Right cardiac atrium (tissue), 5 donors: ENCODE measurements at regions not wholly inside any gene's neighbourhood (a gene's known extent, or its start where the extent isn't known, plus 50 kb on each side); places are given as distances from the start of the nearest gene placed in this dataset.

ENCODE experiments used
- ATAC-seq, 2 donors: fragments of 200-7000 bp; cut with Tn5 transposase; one replicate each; pipeline versions ENCODE4 v1.8.0 to v1.9.1; 2020; ENCODE audit warnings: moderate library complexity in 2 of 2, mild to moderate bottlenecking in 1 of 2
- DNase-seq, 3 donors: peaks; one replicate each; pipeline ENCODE4 v3.0.0-alpha.2; 2020
- H3K27ac ChIP-seq: one replicate; pipeline ENCODE4 v1.5.1; 2013; ENCODE audit warnings: mild to moderate bottlenecking, low read length, control low read depth, moderate library complexity
- H3K27me3 ChIP-seq: one replicate; pipeline ENCODE4 v1.6.1; 2013; ENCODE audit not compliant: control insufficient read depth, insufficient read depth
- H3K4me1 ChIP-seq: one replicate; pipeline ENCODE4 v1.6.1; 2013; ENCODE audit warnings: low read length; ENCODE audit not compliant: control insufficient read depth, insufficient read depth
- H3K4me3 ChIP-seq: one replicate; pipeline ENCODE4 v1.5.1; 2013; ENCODE audit warnings: low read length, control low read depth
- H3K9me3 ChIP-seq: one replicate; pipeline ENCODE4 v1.6.1; 2013; ENCODE audit warnings: low read length; ENCODE audit not compliant: control insufficient read depth
- WGBS: extraction: QIAGEN DNeasy Blood & Tissue Kit; methylation state at CpG from one replicate; pipeline ENCODE4 v1.1.7; 2013; 5-methylcytosine and 5-hydroxymethylcytosine counted together
- intact Hi-C, 4 donors: fragments of 100-400 bp; cut with DNase I; formaldehyde crosslinking; loops; one replicate each; pipeline versions ENCODE4 v1.11.0 to v1.14.0; 2022 to 2023
- donor health status: healthy with polysubstance abuse.
- donor health status: DM: no; HTN: yes; CAD: no.
- donor health status: DM: no; HTN: no; CAD: no.
- donor health status: DM: no; HTN: yes; CAD: no; lungs with severe emphysema.
- donor health status: DM: yes; HTN: yes; CAD: no.

- no peak for DNase-seq
- no peak for ATAC-seq
- WGBS: 96% methylated on average over 6 of the region's 6 CpGs
- no peaks in the 10 kb centered on the region for H3K9me3 ChIP-seq
- intact Hi-C loops: no loop called here
- H3K27ac ChIP-seq: no peak overlapping the region
- H3K4me1 ChIP-seq: no peaks in the 10 kb centered on the region
- no peak overlapping the region for H3K4me3 ChIP-seq
- H3K27me3 ChIP-seq: no peaks in the 10 kb centered on the region
Observed at GRCh38 chr1:245025525-245025924, 129.3 kb upstream of the KIF26B start.

DNA sequence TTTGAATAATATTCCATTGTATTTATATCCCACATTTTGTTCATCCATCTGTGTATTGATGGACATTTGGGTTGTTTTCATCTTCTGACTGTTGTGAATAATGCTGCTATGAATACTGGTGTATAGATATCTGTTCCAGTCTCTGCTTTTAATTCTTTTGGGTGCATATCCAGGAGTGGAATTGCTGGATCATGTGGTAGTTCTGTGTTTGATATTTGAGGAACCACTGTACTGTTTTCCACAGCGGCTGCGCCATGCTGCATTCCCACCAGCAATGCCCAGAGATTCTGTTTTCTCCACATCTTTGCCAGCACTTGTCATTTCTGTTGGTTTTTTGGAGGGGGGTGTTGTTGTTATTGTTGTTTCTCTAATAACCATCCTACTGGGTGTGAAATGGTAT, 131.6 kb upstream of the KIF26B start:
- no peaks in the 10 kb centered on the region for H3K4me1 ChIP-seq
- no peak overlapping the region for H3K27ac ChIP-seq
- H3K27me3 ChIP-seq: no peaks in the 10 kb centered on the region
- H3K4me3 ChIP-seq: no peak overlapping the region
- DNase-seq (no peak), ATAC-seq (no peak)
- intact Hi-C loops: no loop called here
- H3K9me3 ChIP-seq: no peaks in the 10 kb centered on the region
- 100% methylated on average over 2 of the region's 2 CpGs for WGBS

- 71% methylated on average over 6 of the region's 6 CpGs for WGBS
- H3K27ac ChIP-seq: no peak overlapping the region
- H3K4me3 ChIP-seq: no peak overlapping the region
- ATAC-seq: no peak
- H3K9me3 ChIP-seq: no peaks in the 10 kb centered on the region
- no peak for DNase-seq
- intact Hi-C loops: no loop called here
- no peaks in the 10 kb centered on the region for H3K27me3 ChIP-seq
- H3K4me1 ChIP-seq: no peaks in the 10 kb centered on the region
Observed at GRCh38 chr1:245019910-245020486, 134.8 kb upstream of the KIF26B start.

DNA sequence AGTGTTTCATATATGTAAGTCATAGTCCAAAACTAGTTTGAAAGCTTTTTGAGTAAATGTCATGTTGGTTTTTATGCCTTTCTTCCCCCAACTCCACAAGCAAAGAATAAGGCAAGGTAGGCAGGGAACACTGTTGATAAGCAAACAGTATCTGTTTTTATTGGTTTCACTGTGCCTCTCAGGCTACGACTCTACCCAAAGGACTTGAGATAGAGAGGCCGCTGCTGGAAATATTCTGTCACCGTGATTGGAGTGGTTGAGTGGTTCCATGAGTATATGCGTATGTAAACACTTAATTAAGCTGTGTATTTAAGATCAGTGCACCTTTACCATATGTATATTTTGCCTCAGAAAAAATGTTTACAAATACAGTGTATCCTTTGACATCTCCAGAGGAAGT, 138.1 kb upstream of the KIF26B start:
- WGBS: 71% methylated on average over 4 of the region's 4 CpGs
- ATAC-seq (no peak), DNase-seq (no peak)
- intact Hi-C loops: no loop called here
- H3K9me3 ChIP-seq: no peaks in the 10 kb centered on the region
- no peaks in the 10 kb centered on the region for H3K4me1 ChIP-seq
- no peak overlapping the region for H3K27ac ChIP-seq
- H3K27me3 ChIP-seq: no peaks in the 10 kb centered on the region
- no peak overlapping the region for H3K4me3 ChIP-seq

DNA sequence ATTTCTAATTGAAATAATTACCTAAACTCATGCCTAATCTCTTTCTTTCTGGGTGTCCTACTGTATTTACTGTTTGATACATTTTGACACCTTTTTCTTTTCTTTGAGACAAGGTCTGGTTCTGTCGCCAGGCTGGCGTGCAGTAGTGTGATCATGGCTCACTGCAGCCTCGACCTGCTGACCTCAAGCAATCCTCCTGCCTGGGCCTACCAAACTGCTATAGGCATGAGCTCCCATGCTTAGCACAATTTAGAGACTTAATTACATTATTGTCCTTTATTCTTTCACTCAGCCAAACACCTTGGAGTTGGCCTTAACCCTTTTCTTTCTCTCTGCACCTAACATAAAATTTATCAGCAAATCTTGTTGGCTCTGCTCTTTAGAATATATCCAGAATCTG, 139.8 kb upstream of the KIF26B start:
- intact Hi-C loops: no loop called here
- Histone ChIP-seq H3K27me3 (no peaks in the 10 kb centered on the region), H3K9me3 (no peaks in the 10 kb centered on the region), H3K4me3 (no peak overlapping the region), H3K27ac (no peak overlapping the region), H3K4me1 (no peaks in the 10 kb centered on the region)
- ATAC-seq: no peak
- WGBS: 92% methylated on average over 3 of the region's 3 CpGs
- DNase-seq: no peak

DNA sequence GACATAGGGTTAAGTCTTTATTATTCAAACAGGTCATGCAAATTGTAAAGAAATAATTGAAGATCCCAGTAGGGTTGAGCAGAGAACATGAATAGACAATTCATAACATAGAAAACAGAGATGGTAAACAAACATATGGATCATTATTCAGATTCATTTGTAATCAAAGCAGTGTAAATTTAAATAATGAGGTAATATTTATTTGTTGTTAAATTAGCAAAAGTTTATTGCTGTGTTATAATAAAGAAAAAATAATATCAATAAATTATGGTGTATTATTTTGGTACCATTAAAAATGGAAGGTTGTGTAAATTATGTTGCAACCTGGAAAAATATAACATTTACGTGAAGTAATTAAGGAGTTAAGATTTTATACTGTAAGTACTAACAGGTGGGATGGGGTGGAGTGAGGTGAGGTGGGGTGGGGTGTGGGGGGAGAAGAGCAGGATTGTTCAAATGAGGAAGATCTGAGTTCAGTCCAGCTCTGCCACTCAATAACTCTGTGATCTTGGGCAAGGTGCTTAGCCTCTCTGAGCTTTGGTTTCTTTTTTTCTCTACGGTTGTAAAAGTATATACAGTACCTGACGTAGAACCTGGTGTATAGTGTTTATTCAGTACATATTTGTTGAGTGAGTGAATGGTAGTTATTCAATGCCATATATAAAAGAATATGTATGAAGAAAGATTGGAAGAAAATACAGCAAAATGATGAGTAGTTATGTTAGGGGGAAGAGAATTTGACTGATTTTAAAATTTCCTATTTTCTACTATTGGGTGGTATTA, 140.3 kb upstream of the KIF26B start:
- 94% methylated on average over 3 of the region's 3 CpGs for WGBS
- Histone ChIP-seq H3K4me1 (no peaks in the 10 kb centered on the region), H3K27ac (no peak overlapping the region), H3K9me3 (no peaks in the 10 kb centered on the region), H3K4me3 (no peak overlapping the region), H3K27me3 (no peaks in the 10 kb centered on the region)
- DNase-seq: no peak
- ATAC-seq: no peak
- intact Hi-C loops: no loop called here

- Histone ChIP-seq H3K4me3 (no peak overlapping the region), H3K27ac (no peak overlapping the region), H3K9me3 (no peaks in the 10 kb centered on the region), H3K27me3 (no peaks in the 10 kb centered on the region), H3K4me1 (no peaks in the 10 kb centered on the region)
- 92% methylated on average over 8 of the region's 8 CpGs for WGBS
- intact Hi-C loops: no loop called here
- no peak for DNase-seq
- ATAC-seq: no peak
Observed at GRCh38 chr1:245010018-245010614, 144.7 kb upstream of the KIF26B start.

GRCh38 chr1:245008761-245009160, 144.4 kb upstream of the HNRNPU start:
- no peaks in the 10 kb centered on the region for H3K9me3 ChIP-seq
- H3K27ac ChIP-seq: no peak overlapping the region
- intact Hi-C loops: no loop called here
- no peaks in the 10 kb centered on the region for H3K4me1 ChIP-seq
- ATAC-seq (no peak), DNase-seq (no peak)
- 96% methylated on average over 5 of the region's 5 CpGs for WGBS
- H3K27me3 ChIP-seq: no peaks in the 10 kb centered on the region
- no peak overlapping the region for H3K4me3 ChIP-seq

- no peak overlapping the region for H3K4me3 ChIP-seq
- H3K9me3 ChIP-seq: no peaks in the 10 kb centered on the region
- intact Hi-C loops: no loop called here
- no peak for DNase-seq
- H3K27me3 ChIP-seq: no peaks in the 10 kb centered on the region
- no peaks in the 10 kb centered on the region for H3K4me1 ChIP-seq
- H3K27ac ChIP-seq: no peak overlapping the region
- no peak for ATAC-seq
- 88% methylated on average over 5 of the region's 5 CpGs for WGBS
Observed at GRCh38 chr1:245007852-245008251, 143.5 kb upstream of the HNRNPU start.

DNA sequence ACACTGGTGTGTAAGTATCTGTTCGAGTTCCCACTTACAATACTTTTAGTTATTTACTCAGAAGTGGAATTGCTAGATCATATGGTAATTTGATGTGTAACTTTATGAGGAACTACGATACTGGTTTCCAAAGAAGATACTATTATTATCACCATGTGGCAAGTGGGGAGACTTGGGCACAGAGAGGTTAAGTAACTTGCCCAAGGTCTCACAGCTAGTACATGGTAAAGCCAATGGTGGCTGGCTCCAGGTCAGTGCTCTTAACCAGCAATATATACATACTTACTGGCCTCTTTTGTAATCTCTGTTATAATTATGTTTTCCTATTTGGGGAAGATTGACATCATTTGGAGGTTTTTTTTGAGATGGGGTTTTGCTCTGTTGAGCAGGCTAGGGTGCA, 138.9 kb upstream of the HNRNPU start:
- Histone ChIP-seq H3K4me3 (no peak overlapping the region), H3K27ac (no peak overlapping the region), H3K9me3 (no peaks in the 10 kb centered on the region), H3K4me1 (no peaks in the 10 kb centered on the region), H3K27me3 (no peaks in the 10 kb centered on the region)
- intact Hi-C loops: no loop called here
- ATAC-seq (no peak), DNase-seq (no peak)
- WGBS: 89% methylated on average over 2 of the region's 2 CpGs

GRCh38 chr1:245001252-245001651, 136.9 kb upstream of the HNRNPU start:
- no peak for ATAC-seq
- H3K27ac ChIP-seq: no peak overlapping the region
- 89% methylated on average over 1 of the region's 1 CpG for WGBS

More at GRCh38 chr1:245001252-245001651, 136.9 kb upstream of the HNRNPU start:
- Histone ChIP-seq H3K27me3 (no peaks in the 10 kb centered on the region), H3K4me1 (no peaks in the 10 kb centered on the region), H3K9me3 (no peaks in the 10 kb centered on the region), H3K4me3 (no peak overlapping the region)
- DNase-seq: no peak
- intact Hi-C loops: no loop called here
